Activated CD4-positive, alpha-beta memory T cell treated with anti-CD3 and anti-CD28 coated beads for 36 hours (primary cell): ENCODE measurements at regions not wholly inside any gene's neighbourhood (a gene's known extent, or its start where the extent isn't known, plus 50 kb on each side); places are given as distances from the start of the nearest gene placed in this dataset.
"Not testable (repeated sequence)": the region's sequence is repeated elsewhere in the genome, so short reads cannot be mapped to it uniquely, and the experiment has no call there.

ENCODE experiments used
- CTCF ChIA-PET: fragments of 350-600 bp; sonication (Branson Sonifier 250); formaldehyde crosslinking; loops from one replicate; lab custom pipeline; 2021; ENCODE audit warnings: antibody characterized with exemption, inconsistent platforms; lab: Charles Lee
- POLR2A ChIA-PET: fragments of 350-600 bp; sonication (Branson Sonifier 250); formaldehyde crosslinking; loops from one replicate; lab custom pipeline; 2021; ENCODE audit warnings: antibody characterized with exemption; lab: Charles Lee
- DNase-seq: peaks from one replicate; pipeline ENCODE4 v3.0.0-alpha.2; 2020
- H3K27ac Mint-ChIP-seq: one replicate; pipeline ENCODE4 v1.8.0; 2021; ENCODE audit warnings: mixed read lengths
- H3K27me3 Mint-ChIP-seq: one replicate; pipeline ENCODE4 v1.8.0; 2021; ENCODE audit warnings: mixed read lengths
- H3K36me3 Mint-ChIP-seq: one replicate; pipeline ENCODE4 v1.8.0; 2021; ENCODE audit warnings: mixed read lengths
- H3K4me1 Mint-ChIP-seq: one replicate; pipeline ENCODE4 v1.8.0; 2021; ENCODE audit warnings: low read depth, mixed read lengths
- H3K4me3 Mint-ChIP-seq: one replicate; pipeline ENCODE4 v1.8.0; 2021; ENCODE audit warnings: mild to moderate bottlenecking, mixed read lengths
- H3K9me3 Mint-ChIP-seq: one replicate; pipeline ENCODE4 v1.8.0; 2021; ENCODE audit warnings: mixed read lengths
- intact Hi-C: fragments of 100-400 bp; cut with micrococcal nuclease; formaldehyde crosslinking; loops from one replicate; pipeline ENCODE4 v1.15.1; 2023

DNA sequence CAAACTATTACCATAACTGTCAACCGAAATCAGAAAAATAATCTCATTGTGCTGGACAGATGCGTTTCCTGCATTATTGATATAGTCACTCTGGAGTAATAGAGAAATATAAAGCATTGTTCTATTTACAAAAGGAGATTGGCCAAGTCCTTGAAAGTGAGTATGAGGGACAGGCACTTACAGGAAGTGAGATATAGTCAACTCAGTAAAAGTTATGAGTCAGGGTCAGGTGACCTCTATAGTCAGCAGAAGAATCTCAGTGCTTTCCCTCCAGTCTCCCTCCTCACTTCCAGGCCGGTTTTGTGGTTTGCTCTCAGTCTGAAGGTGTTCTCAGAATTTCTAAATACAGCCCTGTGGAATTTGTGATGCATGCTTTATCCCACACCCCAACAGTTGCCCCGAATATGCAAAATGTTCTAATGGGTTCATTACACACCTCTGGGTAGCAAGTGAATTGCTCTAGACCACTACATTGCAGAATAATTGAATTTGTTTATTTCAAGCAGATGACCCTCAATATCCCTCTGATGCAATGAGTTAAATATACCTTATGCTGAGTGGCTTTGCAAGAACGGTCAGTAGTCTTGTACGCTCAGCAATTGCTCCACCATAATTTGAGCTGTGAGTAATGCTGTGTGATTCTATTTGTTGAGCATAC, 787.7 kb downstream of the MCTP2 start:
- Mint-ChIP-seq H3K36me3 (no peaks in the 10 kb centered on the region), H3K27ac (no peak overlapping the region), H3K4me1 (no peaks in the 10 kb centered on the region), H3K9me3 (no peaks in the 10 kb centered on the region), H3K4me3 (no peak overlapping the region), H3K27me3 (peaks cover 2% of the 10 kb centered on the region)
- intact Hi-C loops: no loop called here
- ChIA-PET POLR2A (no interaction called here), CTCF (no interaction called here)
- DNase-seq: no peak

- ChIA-PET CTCF (no interaction called here), POLR2A (no interaction called here)
- intact Hi-C loops: loop anchor here (10.0 kb wide), 1 partner anchor 435 kb away; no protein-coding TSS in a partner anchor
- no peak overlapping the region for H3K4me3 Mint-ChIP-seq
- no peaks in the 10 kb centered on the region for H3K4me1 Mint-ChIP-seq
- DNase-seq: no peak
- peaks cover 1% of the 10 kb centered on the region for H3K27me3 Mint-ChIP-seq
- H3K9me3 Mint-ChIP-seq: no peaks in the 10 kb centered on the region
- no peaks in the 10 kb centered on the region for H3K36me3 Mint-ChIP-seq
- H3K27ac Mint-ChIP-seq: no peak overlapping the region
Observed at GRCh38 chr15:95019907-95020306, 788.5 kb downstream of the MCTP2 start.

DNA sequence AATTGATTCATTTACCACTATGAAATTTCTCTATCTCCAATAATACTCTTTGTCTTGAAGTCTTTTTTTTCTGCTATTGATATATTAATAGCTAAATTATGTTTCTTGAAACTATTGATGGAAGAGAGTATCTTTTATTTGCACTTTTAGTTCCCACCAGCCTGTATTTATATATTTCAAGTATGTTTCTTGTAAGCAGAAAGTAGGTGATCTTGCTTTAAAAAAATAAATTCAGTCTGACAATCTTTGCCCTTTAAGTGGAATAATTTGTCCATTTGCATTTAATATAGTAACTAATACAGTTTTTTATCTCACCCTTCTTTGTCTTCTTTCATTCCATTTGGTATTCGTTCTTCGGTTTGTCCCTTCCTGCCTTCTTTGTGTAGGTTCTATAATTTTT, 790.5 kb downstream of the MCTP2 start:
- Mint-ChIP-seq H3K9me3 (peaks cover 3% of the 10 kb centered on the region), H3K27me3 (no peaks in the 10 kb centered on the region), H3K27ac (no peak overlapping the region), H3K4me3 (no peak overlapping the region), H3K4me1 (no peaks in the 10 kb centered on the region), H3K36me3 (no peaks in the 10 kb centered on the region)
- ChIA-PET POLR2A (no interaction called here), CTCF (no interaction called here)
- DNase-seq: no peak
- intact Hi-C loops: loop anchor here (10.0 kb wide), 1 partner anchor 437 kb away; no protein-coding TSS in a partner anchor

DNA sequence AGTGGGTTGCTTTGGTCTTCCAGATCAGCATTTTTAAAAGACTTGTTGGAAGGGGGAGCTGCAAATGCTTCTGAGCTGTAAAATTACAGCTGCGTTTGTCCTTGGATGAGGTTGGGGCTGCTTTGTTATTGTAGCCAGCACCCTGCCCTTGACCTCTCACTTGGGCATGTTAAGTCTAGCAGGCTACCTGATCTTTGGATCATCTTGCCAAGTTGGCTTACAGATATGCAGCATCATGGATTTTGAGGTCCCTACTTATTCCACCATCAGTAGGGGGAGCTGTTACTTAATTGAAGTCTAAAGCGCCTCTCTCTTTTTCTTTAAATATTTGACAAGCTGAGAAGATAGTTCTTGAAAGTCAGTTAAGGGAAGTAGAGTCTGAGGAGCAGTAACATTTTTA, 793.0 kb downstream of the MCTP2 start:
- H3K36me3 Mint-ChIP-seq: no peaks in the 10 kb centered on the region
- CTCF ChIA-PET: no interaction called here
- POLR2A ChIA-PET: no interaction called here
- intact Hi-C loops: loop anchor here (2.0 to 10.0 kb wide), 2 partner anchors 268 to 440 kb away; no protein-coding TSS in a partner anchor
- H3K27ac Mint-ChIP-seq: no peak overlapping the region
- H3K4me3 Mint-ChIP-seq: no peak overlapping the region
- H3K9me3 Mint-ChIP-seq: peaks cover 3% of the 10 kb centered on the region
- H3K27me3 Mint-ChIP-seq: no peaks in the 10 kb centered on the region
- no peak for DNase-seq
- H3K4me1 Mint-ChIP-seq: no peaks in the 10 kb centered on the region

GRCh38 chr15:95025924-95026728, 794.8 kb downstream of the MCTP2 start:
- no peak overlapping the region for H3K27ac Mint-ChIP-seq
- CTCF ChIA-PET: no interaction called here
- H3K27me3 Mint-ChIP-seq: no peaks in the 10 kb centered on the region
- H3K36me3 Mint-ChIP-seq: no peaks in the 10 kb centered on the region
- intact Hi-C loops: loop anchor here (2.0 to 10.0 kb wide), 2 partner anchors 267 to 441 kb away; no protein-coding TSS in a partner anchor
- no peak overlapping the region for H3K4me3 Mint-ChIP-seq
- POLR2A ChIA-PET: no interaction called here
- no peaks in the 10 kb centered on the region for H3K4me1 Mint-ChIP-seq
- H3K9me3 Mint-ChIP-seq: peaks cover 8% of the 10 kb centered on the region
- DNase-seq: peak; percentile 18

GRCh38 chr15:95027981-95028380, 796.6 kb downstream of the MCTP2 start:
- no peak overlapping the region for H3K27ac Mint-ChIP-seq
- CTCF ChIA-PET: no interaction called here
- POLR2A ChIA-PET: no interaction called here
- H3K9me3 Mint-ChIP-seq: peaks cover 15% of the 10 kb centered on the region
- H3K4me1 Mint-ChIP-seq: no peaks in the 10 kb centered on the region
- no peak for DNase-seq
- intact Hi-C loops: loop anchor here (10.0 kb wide), 1 partner anchor 443 kb away; no protein-coding TSS in a partner anchor
- no peak overlapping the region for H3K4me3 Mint-ChIP-seq
- no peaks in the 10 kb centered on the region for H3K36me3 Mint-ChIP-seq
- no peaks in the 10 kb centered on the region for H3K27me3 Mint-ChIP-seq

GRCh38 chr15:95032156-95032555, 800.8 kb downstream of the MCTP2 start:
- Mint-ChIP-seq H3K36me3 (no peaks in the 10 kb centered on the region), H3K4me3 (no peak overlapping the region)
- intact Hi-C loops: no loop called here

DNA sequence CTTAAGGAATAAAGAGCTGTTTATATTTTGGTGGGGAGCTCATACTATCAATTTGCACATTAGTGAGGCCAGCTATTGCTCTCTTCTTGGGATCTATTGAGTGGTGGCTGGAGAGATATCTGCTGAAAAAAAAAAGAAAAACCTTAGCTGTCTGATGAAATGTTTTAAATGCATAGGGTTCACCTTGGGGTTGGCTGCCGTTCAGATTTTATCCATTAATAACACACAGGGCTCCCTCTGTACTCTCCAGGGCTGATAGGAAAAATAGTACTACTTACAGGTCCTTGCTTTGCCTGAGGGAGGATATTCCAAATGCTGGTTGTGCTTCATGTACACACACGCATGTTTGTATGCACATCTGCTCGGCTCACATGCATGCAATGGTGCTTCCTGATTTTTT, 803.7 kb downstream of the MCTP2 start:
- H3K4me1 Mint-ChIP-seq: no peaks in the 10 kb centered on the region
- no peak for DNase-seq
- ChIA-PET CTCF (no interaction called here), POLR2A (no interaction called here)
- no peak overlapping the region for H3K4me3 Mint-ChIP-seq
- intact Hi-C loops: no loop called here
- no peaks in the 10 kb centered on the region for H3K36me3 Mint-ChIP-seq
- H3K9me3 Mint-ChIP-seq: peaks cover 12% of the 10 kb centered on the region
- no peak overlapping the region for H3K27ac Mint-ChIP-seq
- no peaks in the 10 kb centered on the region for H3K27me3 Mint-ChIP-seq

More at GRCh38 chr15:95032156-95032555, 800.8 kb downstream of the MCTP2 start:
- H3K9me3 Mint-ChIP-seq: peaks cover 12% of the 10 kb centered on the region
- no peaks in the 10 kb centered on the region for H3K27me3 Mint-ChIP-seq
- H3K4me1 Mint-ChIP-seq: no peaks in the 10 kb centered on the region
- ChIA-PET POLR2A (no interaction called here), CTCF (no interaction called here)
- no peak overlapping the region for H3K27ac Mint-ChIP-seq
- no peak for DNase-seq

GRCh38 chr15:95041297-95041696, 809.9 kb downstream of the MCTP2 start:
- Mint-ChIP-seq H3K4me3 (no peak overlapping the region), H3K36me3 (no peaks in the 10 kb centered on the region), H3K27me3 (no peaks in the 10 kb centered on the region), H3K27ac (no peak overlapping the region), H3K4me1 (no peaks in the 10 kb centered on the region), H3K9me3 (no peaks in the 10 kb centered on the region)
- CTCF ChIA-PET: no interaction called here
- intact Hi-C loops: no loop called here
- no peak for DNase-seq
- POLR2A ChIA-PET: no interaction called here

DNA sequence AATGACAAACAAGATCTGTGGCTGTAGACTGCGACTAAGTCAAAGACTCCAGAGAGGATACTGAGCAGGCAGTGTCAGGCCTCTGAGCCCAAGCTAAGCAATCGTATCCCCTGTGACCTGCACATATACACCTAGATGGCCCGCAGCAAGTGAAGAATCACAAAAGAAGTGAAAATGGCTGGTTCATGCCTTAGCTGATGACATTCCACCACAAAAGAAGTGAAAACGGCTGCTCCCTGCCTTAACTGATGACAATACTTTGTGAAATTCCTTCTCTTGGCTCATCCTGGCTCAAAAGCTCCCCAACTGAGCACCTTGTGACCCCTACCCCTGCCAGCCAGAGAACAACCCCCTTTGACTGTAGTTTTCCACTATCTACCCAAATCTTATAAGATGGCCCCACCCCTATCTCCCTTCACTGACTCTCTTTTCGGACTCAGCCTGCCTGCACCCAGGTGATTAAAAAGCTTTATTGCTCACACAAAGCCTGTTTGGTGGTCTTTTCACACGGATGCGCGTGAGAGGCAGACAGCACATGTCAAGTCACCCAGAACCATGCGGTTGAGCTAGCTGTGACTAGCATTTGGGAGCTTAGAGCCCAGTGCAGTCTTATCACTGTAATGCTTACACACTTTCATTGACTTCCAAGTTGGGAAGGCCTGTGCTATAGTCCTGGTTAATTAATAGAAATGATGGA, 812.0 kb downstream of the MCTP2 start:
- H3K4me3 Mint-ChIP-seq, DNase-seq, H3K36me3 Mint-ChIP-seq, H3K4me1 Mint-ChIP-seq, H3K27me3 Mint-ChIP-seq, POLR2A ChIA-PET, CTCF ChIA-PET, H3K27ac Mint-ChIP-seq, intact Hi-C loops: not testable (repeated sequence)
- H3K9me3 Mint-ChIP-seq: peaks cover 18% of the 10 kb centered on the region

GRCh38 chr15:95043933-95044313, 812.6 kb downstream of the MCTP2 start:
- no peak overlapping the region for H3K4me3 Mint-ChIP-seq
- no peaks in the 10 kb centered on the region for H3K27me3 Mint-ChIP-seq
- POLR2A ChIA-PET: no interaction called here
- no peaks in the 10 kb centered on the region for H3K36me3 Mint-ChIP-seq
- CTCF ChIA-PET: no interaction called here
- no peak for DNase-seq
- no peaks in the 10 kb centered on the region for H3K4me1 Mint-ChIP-seq
- H3K9me3 Mint-ChIP-seq: peaks cover 19% of the 10 kb centered on the region
- H3K27ac Mint-ChIP-seq: no peak overlapping the region
- intact Hi-C loops: no loop called here

- Mint-ChIP-seq H3K27ac (no peak overlapping the region), H3K4me1 (no peaks in the 10 kb centered on the region), H3K27me3 (no peaks in the 10 kb centered on the region), H3K9me3 (peaks cover 26% of the 10 kb centered on the region), H3K36me3 (no peaks in the 10 kb centered on the region), H3K4me3 (no peak overlapping the region)
- CTCF ChIA-PET: no interaction called here
- intact Hi-C loops: no loop called here
- no peak for DNase-seq
- POLR2A ChIA-PET: no interaction called here
Observed at GRCh38 chr15:95044745-95045417, 813.5 kb downstream of the MCTP2 start.
